Astrocyte (in vitro differentiated cells and primary cell): ENCODE measurements at regions not wholly inside any gene's neighbourhood (a gene's known extent, or its start where the extent isn't known, plus 50 kb on each side); places are given as distances from the start of the nearest gene placed in this dataset.
"Not testable (repeated sequence)": the region's sequence is repeated elsewhere in the genome, so short reads cannot be mapped to it uniquely, and the experiment has no call there.

Experiments used
- DNase-seq: peaks from one replicate; pipeline ENCODE4 v3.0.0-alpha.2; 2010; ENCODE audit warnings: low read depth
- FAIRE-seq: peaks from 2 replicates; lab custom pipeline; 2011; peaks lifted over from hg19 to GRCh38; lab: Jason Lieb, UNC
- H2AFZ ChIP-seq: 2 replicates; pipeline ENCODE4 v1.6.0; 2012; ENCODE audit warnings: low read depth, low read length, inconsistent platforms
- H3K27ac ChIP-seq: 2 replicates; pipeline ENCODE4 v1.5.1; 2011; ENCODE audit warnings: low read depth, low read length, inconsistent platforms
- H3K27me3 ChIP-seq: 2 replicates; pipeline ENCODE4 v1.6.0; 2011; ENCODE audit warnings: low read length, inconsistent platforms; ENCODE audit not compliant: insufficient read depth
- H3K36me3 ChIP-seq: 2 replicates; pipeline ENCODE4 v1.5.1; 2011; ENCODE audit warnings: low read length, inconsistent platforms; ENCODE audit not compliant: insufficient read depth
- H3K4me1 ChIP-seq: 2 replicates; pipeline ENCODE4 v1.5.1; 2011; ENCODE audit warnings: low read length, inconsistent platforms; ENCODE audit not compliant: insufficient read depth
- H3K4me2 ChIP-seq: 2 replicates; pipeline ENCODE4 v1.6.0; 2012; ENCODE audit warnings: low read length, inconsistent platforms
- H3K4me3 ChIP-seq: 2 replicates; pipeline ENCODE4 v1.5.1; 2011; ENCODE audit warnings: low read depth, mild to moderate bottlenecking, low read length, inconsistent platforms; ENCODE audit not compliant: insufficient read depth
- H3K79me2 ChIP-seq: 2 replicates; pipeline ENCODE4 v1.6.0; 2012; ENCODE audit warnings: mild to moderate bottlenecking, low read length, inconsistent platforms; ENCODE audit not compliant: insufficient read depth
- H3K9ac ChIP-seq: 2 replicates; pipeline ENCODE4 v1.6.0; 2012; ENCODE audit warnings: mild to moderate bottlenecking, low read length, inconsistent platforms
- H3K9me3 ChIP-seq: 2 replicates; pipeline ENCODE4 v1.5.1; 2012; ENCODE audit warnings: low read depth, mild to moderate bottlenecking, low read length, inconsistent platforms; ENCODE audit not compliant: insufficient read depth
- H4K20me1 ChIP-seq: 2 replicates; pipeline ENCODE4 v1.6.0; 2012; ENCODE audit warnings: low read length, inconsistent platforms; ENCODE audit not compliant: insufficient read depth
- H3K27ac Mint-ChIP-seq: one replicate; pipeline ENCODE4 v1.8.0; 2021; ENCODE audit warnings: mild to moderate bottlenecking, mixed read lengths; ENCODE audit not compliant: unreplicated experiment
- H3K27me3 Mint-ChIP-seq: one replicate; pipeline ENCODE4 v1.8.0; 2021; ENCODE audit warnings: low read depth, mixed read lengths; ENCODE audit not compliant: unreplicated experiment
- H3K36me3 Mint-ChIP-seq: one replicate; pipeline ENCODE4 v1.8.0; 2021; ENCODE audit warnings: low read depth, mixed read lengths; ENCODE audit not compliant: unreplicated experiment
- H3K4me1 Mint-ChIP-seq: one replicate; pipeline ENCODE4 v1.8.0; 2021; ENCODE audit warnings: low read depth, mixed read lengths; ENCODE audit not compliant: unreplicated experiment
- H3K4me3 Mint-ChIP-seq: one replicate; pipeline ENCODE4 v1.8.0; 2021; ENCODE audit warnings: mild to moderate bottlenecking, moderate library complexity, mixed read lengths; ENCODE audit not compliant: unreplicated experiment
- H3K9me3 Mint-ChIP-seq: one replicate; pipeline ENCODE4 v1.8.0; 2021; ENCODE audit warnings: mild to moderate bottlenecking, mixed read lengths; ENCODE audit not compliant: unreplicated experiment
- CTCF ChIP-seq: IDR thresholded peaks from 2 replicates; pipeline ENCODE4 v1.5.1; 2011; ENCODE audit warnings: low read depth, mild to moderate bottlenecking, inconsistent platforms, low read length, moderate library complexity; ENCODE audit not compliant: insufficient read depth
- EZH2 ChIP-seq: IDR thresholded peaks from 2 replicates; pipeline ENCODE4 v1.6.1; 2012; ENCODE audit warnings: mild to moderate bottlenecking, low read length, inconsistent platforms; ENCODE audit not compliant: insufficient read depth

- H3K79me2 ChIP-seq, result no peaks in the 10 kb centered on the region
- DNase-seq, result no peak
- H3K36me3 Mint-ChIP-seq, result no peaks in the 10 kb centered on the region
- peak overlapping the region; percentile 9 for H3K27ac Mint-ChIP-seq
- H3K4me3 ChIP-seq, result no peak overlapping the region
- H3K4me1 ChIP-seq, result no peaks in the 10 kb centered on the region
- peaks cover 43% of the 10 kb centered on the region for H3K27me3 ChIP-seq
- no peak overlapping the region for H3K4me3 Mint-ChIP-seq
- no peaks in the 10 kb centered on the region for H4K20me1 ChIP-seq
- H3K27me3 Mint-ChIP-seq, result peaks cover 28% of the 10 kb centered on the region
- peaks cover 2% of the 10 kb centered on the region for H3K9me3 Mint-ChIP-seq
- H2AFZ ChIP-seq, result no peak overlapping the region
- no peak for TF ChIP-seq EZH2
- no peak for TF ChIP-seq CTCF
- H3K36me3 ChIP-seq, result no peaks in the 10 kb centered on the region
- H3K9ac ChIP-seq, result no peak overlapping the region
- peaks cover 15% of the 10 kb centered on the region for H3K4me1 Mint-ChIP-seq
- H3K9me3 ChIP-seq, result no peaks in the 10 kb centered on the region
- no peak for FAIRE-seq
- H3K27ac ChIP-seq, result no peak overlapping the region
- H3K4me2 ChIP-seq, result no peak overlapping the region
These were observed 133.5 kb upstream of the CADM1 start for GRCh38 chr11:115637599-115638241.

- no peak for TF ChIP-seq CTCF
- TF ChIP-seq EZH2, result no peak
- H3K4me2 ChIP-seq, result no peak overlapping the region
- H3K36me3 ChIP-seq, result no peaks in the 10 kb centered on the region
- no peak overlapping the region for H3K9ac ChIP-seq
- FAIRE-seq, result no peak
- H3K4me1 ChIP-seq, result no peaks in the 10 kb centered on the region
- Mint-ChIP-seq H3K36me3 (peaks cover 1% of the 10 kb centered on the region), H3K4me1 (peaks cover 16% of the 10 kb centered on the region), H3K27ac (peak overlapping the region; percentile 9), H3K27me3 (peaks cover 22% of the 10 kb centered on the region), H3K9me3 (peaks cover 2% of the 10 kb centered on the region), H3K4me3 (no peak overlapping the region)
- no peak overlapping the region for H2AFZ ChIP-seq
- H3K4me3 ChIP-seq, result no peak overlapping the region
- no peaks in the 10 kb centered on the region for H3K9me3 ChIP-seq
- H3K79me2 ChIP-seq, result no peaks in the 10 kb centered on the region
- no peak overlapping the region for H3K27ac ChIP-seq
- DNase-seq, result no peak
- no peaks in the 10 kb centered on the region for H4K20me1 ChIP-seq
- peaks cover 41% of the 10 kb centered on the region for H3K27me3 ChIP-seq
These were observed 132.7 kb upstream of the CADM1 start for GRCh38 chr11:115636753-115637527.

GRCh38 chr11:115633977-115634376 lies 129.8 kb upstream of the CADM1 start:
- peaks cover 18% of the 10 kb centered on the region for H3K27me3 ChIP-seq
- not testable (repeated sequence) for H3K4me3 Mint-ChIP-seq, H3K79me2 ChIP-seq, H4K20me1 ChIP-seq, H3K27me3 Mint-ChIP-seq, H3K4me2 ChIP-seq, H3K4me3 ChIP-seq, H3K36me3 Mint-ChIP-seq, H3K9me3 Mint-ChIP-seq, H3K27ac Mint-ChIP-seq, H3K36me3 ChIP-seq, FAIRE-seq, H3K9me3 ChIP-seq, H3K27ac ChIP-seq, DNase-seq, H3K9ac ChIP-seq, H3K4me1 ChIP-seq, H2AFZ ChIP-seq
- peaks cover 31% of the 10 kb centered on the region for H3K4me1 Mint-ChIP-seq
